Stimulated activated CD4-positive, alpha-beta T cell treated with anti-CD3 and anti-CD28 coated beads, Interleukin-15, amount 100 ng/mL, for 24 hours (primary cell): ENCODE measurements at regions not wholly inside any gene's neighbourhood (a gene's known extent, or its start where the extent isn't known, plus 50 kb on each side); places are given as distances from the start of the nearest gene placed in this dataset.
"Not testable (repeated sequence)": the region's sequence is repeated elsewhere in the genome, so short reads cannot be mapped to it uniquely, and the experiment has no call there.

Source experiments
- DNase-seq: peaks from one replicate; pipeline ENCODE4 v3.0.0-alpha.2; 2020

DNA sequence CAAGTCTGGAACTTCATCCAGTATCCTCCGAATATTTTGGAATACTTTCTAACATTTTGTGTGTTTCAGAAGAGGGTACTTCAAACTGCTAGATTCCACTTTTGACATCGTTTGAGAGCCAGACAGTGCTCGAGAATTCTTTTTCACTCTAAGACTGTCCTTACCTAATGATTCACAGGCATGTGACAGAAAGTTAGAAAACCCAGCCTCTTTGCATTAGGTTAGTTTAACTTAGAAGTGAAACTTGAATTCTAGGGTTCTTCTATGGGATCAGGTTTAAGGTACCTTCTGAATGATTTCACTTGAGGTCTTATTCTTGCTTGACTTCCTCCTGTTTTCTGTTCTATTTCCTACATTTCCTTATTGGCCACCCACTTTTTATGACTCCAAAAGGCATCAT is 431.8 kb downstream of the SLC6A15 start:
- no peak for DNase-seq

DNA sequence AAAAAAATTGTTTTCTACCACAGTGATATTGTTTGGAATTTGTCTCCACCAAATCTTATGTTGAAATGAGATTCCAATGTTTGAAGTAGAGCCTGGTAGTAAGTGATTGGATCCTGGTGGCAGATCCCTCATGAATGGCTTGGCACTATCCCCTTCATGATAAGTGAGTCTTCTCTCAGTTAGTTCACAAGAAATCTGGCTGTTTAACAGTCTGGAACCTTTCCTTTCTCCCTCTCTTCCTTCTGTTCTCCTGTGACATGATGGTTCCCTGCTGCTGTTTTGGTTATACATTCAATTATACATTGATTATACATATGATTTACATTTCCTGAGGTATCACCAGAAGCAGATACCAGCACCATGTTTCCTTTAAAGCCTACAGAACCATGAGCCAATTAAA is 442.2 kb downstream of the SLC6A15 start:
- DNase-seq: no peak

DNA sequence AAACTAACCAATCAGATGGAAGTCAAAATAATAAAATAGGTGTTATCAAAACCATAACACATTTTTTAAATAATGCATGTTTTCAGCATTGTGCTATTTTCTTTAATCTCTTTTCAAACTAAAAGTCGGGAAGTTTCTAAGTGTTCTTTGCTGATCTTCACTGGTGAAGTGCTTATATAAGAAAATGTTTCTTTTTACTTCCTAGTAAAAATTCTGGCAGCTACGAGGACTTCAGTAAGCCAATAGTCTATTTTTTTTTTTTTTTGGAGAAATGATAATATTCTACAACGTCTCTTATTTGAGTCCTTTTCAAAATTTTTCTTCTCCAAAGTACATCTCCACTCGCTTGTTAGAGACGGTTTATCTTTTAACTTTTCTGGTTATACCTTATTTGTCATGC is 448.0 kb downstream of the SLC6A15 start:
- DNase-seq: no peak

DNA sequence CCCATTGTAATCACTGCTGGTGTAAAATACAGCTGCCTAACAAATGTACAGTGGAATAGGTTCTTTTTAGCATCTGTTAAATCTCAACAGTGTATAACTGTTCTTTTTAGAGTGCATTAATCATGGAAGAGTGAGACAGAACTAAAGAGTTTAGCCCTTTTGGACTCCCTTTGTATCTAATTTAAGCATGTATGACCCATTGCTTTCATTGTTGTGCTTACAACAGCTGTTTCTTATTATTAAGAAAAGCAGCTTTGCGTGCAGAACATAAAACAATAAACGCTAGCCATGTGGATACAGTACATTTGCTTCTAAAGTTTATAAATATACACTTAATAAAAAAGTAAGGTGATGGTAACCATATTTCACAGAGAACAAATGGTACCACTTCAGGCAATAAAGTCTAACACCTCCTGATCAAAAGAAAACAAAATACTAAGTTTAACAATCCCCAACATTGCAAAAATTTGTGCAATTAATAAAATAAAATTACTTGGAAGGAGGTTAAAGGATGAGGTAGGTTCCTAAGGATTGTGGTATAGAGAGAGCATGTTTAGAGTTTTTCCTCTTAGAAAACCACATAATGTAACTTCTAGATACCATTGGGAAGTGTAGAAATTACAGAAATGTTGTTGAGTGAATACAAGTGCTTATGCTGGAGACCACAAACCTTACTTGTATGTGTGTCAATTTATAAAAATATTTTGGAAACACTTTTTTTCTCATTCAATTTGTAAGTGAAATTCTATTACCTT is 448.7 kb downstream of the SLC6A15 start:
- DNase-seq: no peak

DNA sequence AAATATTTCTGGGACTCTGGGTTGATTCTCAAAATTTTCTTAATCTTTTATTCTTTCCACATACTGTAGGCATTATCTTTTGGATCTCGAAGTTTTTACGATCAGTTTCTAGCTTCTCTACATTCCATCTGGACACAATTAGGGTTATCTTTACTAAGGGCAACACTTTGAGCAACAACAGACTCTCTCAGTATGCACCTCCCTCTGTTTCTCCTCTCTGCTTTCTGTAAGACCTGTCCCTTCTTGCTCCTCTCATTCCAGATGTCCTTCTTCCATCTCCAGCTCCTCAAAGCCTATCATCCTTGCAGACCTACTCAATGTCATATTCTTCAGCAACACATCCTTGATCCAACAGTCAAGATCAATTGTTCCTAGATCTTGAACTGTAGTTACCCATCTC is 457.0 kb downstream of the SLC6A15 start:
- no peak for DNase-seq

DNA sequence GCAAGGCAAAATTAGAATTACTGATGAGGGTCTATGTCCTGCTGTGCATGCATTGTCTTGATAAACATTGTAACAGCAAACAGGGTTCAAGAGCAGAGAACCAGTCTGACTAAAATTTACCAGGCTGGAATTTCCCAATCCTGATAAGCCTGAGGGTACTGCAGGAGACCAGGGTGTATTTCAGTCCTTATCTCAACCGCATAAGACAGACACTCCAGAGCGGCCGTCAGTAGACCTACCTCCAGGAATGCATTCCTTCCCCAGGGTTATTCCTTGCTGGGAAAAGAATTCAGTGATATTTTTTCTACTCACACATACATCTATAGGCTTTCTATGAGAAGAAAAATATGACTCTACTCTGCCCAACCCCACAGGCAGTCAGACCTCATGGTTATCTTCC is 466.1 kb downstream of the SLC6A15 start:
- DNase-seq: not testable (repeated sequence)

DNA sequence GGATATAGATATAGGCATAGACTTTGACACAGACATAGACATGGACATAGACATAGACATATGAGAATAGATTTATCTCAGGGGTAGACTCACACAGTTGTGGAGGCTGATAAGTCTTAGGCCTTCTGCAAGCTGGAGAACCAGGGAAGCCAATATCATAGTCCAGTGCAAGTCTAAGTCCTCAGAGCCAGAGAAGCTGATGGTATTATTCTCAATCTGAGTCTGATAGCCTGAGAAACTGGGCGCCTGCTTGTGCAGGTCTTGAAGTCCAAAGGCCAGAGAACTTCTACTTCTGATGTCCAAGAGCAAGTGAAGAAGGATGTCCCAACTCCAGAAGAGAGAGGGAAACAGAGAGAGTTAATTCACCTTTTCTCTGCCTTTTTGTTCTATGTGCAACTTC is 476.5 kb downstream of the SLC6A15 start:
- no peak for DNase-seq

DNA sequence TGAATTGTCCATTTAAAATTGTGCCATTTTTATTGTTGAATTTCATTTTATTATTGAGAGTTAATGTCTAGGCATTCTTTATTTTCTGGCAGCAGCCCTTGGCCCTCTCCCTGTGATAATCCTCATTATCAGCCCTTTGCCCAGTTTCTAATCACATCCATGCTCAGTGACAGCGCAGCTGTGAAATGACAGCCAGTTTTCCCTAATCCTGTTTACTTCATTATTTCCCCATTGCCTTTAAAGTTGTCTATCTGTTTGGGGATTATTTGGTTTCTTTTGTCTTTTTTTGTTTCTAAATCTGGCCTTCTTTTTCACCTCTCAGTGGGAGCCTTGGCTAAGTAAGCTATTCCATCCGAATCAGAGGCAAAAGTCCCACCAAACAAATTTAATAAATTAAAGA is 476.9 kb downstream of the SLC6A15 start:
- DNase-seq: no peak

DNA sequence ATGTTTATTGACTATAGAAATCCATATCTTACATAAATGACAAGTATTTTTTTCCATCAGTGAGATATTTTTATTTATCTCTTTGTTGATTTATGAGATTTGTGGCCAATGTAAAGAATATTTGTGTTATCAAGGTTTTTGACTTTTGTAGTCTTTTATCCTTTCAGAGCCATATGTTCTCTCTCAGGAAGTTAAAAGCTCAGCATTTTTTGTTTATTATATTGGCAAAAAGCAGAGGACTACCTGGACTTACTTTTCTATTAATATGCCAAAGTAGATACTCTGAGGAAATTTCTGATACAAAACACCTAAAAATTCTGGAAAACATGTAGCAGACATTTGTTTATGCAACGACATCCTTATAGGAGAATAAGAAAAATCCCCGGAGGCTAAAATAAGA is 490.3 kb downstream of the SLC6A15 start:
- DNase-seq: no peak

DNA sequence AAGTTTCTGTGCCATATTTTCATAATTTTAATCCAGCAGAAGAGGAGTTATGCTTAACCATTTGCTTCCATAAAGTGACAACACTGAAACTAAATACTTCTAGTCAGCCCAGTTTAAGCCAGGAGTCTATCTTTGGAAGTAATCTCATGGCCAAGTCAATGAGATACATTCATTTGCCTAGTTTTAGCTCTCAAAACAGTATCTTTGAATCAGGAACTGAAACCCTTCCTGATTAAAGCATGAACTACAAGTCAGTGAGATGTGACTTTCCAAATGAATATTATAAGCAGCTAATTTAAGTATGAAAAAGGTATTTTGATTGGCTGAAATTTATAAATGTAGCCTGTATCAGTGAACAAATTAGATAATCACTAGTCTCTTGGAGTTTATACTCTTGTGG is 491.5 kb downstream of the SLC6A15 start:
- no peak for DNase-seq

DNA sequence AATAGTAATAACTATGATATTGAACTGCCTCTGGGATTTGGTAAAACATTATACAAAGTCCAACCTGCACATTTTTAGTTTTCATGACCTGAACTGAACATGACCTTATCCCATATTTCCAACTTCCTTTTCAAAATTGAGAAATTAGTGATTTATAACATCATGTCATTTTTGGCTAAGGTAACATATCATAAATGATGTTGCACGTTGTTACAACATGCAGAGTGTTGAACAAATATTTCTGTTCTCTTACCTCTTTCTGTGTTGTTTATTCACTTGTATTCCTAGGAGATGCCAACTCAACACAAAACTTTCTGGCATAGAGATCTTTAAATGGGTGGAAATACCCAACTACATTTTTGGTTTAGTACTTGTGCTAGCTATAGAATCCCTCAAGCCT is 496.0 kb downstream of the SLC6A15 start:
- DNase-seq: no peak

DNA sequence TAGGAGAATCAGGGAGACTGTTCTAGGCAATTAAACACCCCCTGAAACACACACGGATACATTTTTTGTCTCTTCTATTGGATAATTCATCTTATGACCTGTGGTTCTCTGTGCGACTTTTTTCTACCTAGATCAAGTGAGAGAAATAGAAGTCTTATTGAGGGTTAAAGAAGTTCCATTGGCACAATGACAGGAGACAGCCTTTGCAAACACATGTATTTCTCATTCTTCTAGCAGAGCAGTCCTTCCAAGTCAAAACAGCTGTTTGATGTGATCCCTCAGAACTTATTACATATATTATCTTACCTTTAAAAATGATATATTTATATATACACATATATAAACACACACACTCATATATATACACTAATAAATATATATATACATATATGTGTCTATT is 496.7 kb downstream of the SLC6A15 start:
- DNase-seq: no peak

DNA sequence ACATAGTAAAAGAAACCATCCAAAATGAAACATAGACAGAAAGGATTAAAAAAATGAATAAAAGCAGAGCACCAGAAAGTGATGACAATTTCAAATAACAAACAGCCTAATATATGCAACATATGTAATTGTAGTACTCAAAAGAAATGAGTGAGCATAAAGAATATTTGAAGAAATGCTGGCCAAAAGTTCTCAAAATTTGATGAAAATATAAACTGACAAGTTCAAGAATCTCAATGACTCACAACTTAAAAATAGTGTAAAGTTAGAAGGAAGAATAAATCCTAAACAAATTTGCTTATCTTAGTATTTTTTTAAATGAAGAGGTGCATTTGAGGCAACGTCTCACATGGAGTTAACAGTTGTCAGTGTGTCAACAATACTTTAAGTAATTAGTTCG is 498.9 kb downstream of the SLC6A15 start:
- no peak for DNase-seq

DNA sequence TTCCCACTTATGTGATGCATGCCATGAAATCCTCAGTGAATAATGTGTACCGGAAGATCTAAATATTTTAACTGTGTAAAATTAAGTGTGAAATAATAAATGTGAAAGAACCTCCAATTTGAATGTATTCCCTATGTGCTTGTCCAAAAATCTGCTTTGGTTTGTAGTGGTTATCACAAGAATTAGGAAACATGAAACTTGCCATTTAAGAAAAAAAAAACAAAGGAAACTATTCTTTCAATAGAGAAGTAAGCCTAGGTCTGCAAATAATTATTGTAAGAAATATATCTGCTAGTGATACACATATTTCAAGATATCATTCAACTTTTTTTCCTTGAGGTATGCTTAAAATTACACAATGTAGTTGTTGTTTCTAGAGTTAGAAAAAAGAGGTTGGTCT is 500.4 kb downstream of the SLC6A15 start:
- no peak for DNase-seq

DNA sequence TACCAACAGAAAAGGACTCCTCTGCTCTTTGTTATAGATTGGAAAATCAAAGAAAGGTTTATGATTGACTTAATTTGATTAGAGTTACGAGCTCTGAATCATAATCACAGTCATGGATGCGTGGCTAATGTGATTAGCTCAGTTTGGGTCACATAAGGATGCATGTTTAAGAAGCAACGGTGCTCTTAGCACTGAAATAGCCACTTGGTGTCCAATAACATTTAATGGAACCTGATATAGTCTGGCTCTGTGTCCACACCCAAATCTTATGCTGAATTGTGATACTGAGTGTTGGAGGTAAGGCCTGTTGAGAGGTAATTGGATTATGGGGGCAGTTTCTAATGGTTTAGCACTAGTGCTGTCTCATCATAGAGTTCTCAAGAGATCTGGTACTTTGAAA is 501.6 kb downstream of the SLC6A15 start:
- no peak for DNase-seq

DNA sequence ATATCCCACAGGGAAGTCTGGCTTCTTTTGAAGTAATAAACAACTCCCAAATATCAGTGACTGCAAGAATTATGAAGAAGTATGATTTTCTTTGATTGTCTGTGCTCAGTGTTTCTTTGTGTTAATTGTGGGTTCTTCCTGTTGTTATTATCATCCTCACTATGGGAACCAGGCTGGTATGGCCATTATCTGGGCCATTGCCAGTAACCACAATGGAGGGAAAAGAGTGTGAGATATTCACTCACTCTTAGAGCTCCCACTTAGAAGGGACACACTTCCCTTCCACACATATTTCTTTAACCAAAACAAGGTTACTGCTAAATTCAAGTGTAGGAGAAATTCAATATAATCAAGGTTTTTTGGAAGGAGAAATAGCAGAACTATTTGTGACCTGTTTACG is 503.7 kb downstream of the SLC6A15 start:
- DNase-seq: no peak

DNA sequence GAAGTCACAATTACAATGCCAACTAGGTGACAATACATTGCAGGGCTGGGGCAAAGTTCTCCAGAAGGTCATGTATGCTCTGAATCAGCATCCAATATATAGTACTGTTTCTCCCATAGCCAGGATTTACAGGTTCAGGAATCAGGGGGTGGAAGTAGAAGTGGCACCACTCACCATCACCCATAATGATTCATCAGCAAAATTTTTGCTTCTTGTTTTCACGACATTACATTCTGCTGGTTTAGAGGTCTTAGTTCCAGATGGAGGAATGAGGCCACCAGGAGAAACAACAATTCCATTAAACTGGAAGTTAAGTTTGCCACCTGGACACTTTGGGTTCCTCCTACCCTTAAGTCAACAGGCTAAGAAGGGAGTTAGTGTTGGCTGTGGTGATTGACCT is 505.9 kb downstream of the SLC6A15 start:
- DNase-seq: not testable (repeated sequence)

DNA sequence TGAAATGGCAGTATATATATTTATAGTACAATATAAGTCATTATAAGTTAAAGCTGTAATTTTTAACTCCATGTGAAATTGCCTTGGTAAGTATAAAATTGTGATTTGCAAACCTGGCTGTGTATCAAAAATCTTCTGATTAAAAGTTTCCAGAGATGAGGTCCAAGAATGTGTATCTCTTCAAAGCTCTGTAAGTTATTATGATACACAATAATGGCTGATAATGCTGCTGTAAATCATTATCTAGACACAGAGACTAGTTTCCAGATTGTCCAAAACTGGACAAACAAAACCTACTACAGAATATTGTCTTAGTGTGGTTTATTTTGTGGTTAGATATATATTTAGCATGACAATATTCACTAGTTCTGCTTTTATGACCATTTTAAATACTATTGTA is 514.8 kb downstream of the SLC6A15 start:
- no peak for DNase-seq

DNA sequence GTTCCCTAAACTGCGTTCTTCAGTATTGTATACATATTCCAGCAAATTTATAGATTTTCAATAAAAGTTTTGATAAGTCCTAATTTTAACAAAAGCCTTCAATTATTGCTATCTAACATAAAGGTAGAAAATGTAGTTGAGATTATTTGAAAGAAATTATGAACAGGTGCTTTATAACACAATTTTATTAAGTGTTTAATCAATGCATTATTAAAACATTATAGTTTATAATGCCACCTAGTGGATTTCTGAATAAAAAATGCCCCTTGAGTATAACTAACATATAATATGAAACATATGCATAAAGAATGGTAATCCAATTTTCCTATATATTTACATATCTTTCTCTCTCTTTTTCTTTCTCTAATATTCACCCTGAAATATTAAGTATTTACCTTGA is 515.3 kb downstream of the SLC6A15 start:
- DNase-seq: no peak

DNA sequence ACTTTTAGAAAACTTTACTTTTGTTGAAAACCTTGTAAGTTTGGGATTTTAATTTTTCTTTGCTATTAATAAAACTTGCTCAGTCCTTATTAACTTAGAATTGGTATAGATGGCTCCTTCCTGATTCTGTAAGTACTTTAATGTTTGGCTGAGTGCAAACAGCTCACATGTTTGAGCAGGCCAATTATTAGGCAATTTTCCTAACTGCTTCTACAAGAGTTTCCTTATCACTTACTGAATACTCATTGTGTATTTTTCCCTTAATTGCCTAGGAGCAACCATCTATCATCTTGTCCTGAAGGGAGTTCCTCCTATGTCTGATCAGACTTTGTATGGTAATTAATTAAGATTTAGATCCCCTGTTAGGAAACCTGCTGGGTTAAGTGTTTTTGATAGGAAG is 521.4 kb downstream of the SLC6A15 start:
- not testable (repeated sequence) for DNase-seq

DNA sequence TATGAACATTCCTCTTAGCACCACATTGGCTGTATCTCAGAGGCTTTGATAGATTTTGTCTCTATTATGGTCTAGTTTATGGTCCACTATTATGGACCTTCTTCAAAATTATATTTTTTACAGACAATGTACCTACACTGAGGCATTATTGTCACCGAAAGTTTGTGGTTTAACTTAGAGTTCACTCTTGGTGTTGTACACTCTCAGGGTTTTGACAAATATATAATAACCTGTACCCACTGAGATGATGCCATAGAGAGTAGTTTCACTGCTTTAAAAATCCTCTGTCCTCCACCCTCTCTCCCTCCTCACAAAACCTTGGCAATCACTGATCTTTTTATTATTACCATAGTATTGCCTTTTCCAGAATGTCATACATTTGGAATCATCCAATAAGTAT is 528.2 kb downstream of the SLC6A15 start:
- no peak for DNase-seq

DNA sequence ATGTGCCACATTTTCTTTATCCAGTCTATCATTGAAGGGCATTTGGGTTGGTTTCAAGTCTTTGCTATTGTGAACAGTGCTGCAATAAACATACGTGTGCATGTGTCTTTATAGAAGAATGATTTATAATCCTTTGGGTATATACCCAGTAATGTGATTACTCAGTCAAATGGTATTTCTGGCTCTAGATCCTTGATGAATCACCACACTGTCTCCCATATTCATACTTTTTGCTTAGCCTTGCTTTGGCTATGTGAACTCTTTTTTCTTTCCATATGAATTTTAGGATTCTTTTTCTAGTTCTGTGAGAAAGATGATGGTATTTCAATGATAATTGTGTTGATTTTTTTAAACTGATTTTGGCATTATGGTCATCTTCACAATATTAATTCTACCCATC is 530.1 kb downstream of the SLC6A15 start:
- DNase-seq: not testable (repeated sequence)

DNA sequence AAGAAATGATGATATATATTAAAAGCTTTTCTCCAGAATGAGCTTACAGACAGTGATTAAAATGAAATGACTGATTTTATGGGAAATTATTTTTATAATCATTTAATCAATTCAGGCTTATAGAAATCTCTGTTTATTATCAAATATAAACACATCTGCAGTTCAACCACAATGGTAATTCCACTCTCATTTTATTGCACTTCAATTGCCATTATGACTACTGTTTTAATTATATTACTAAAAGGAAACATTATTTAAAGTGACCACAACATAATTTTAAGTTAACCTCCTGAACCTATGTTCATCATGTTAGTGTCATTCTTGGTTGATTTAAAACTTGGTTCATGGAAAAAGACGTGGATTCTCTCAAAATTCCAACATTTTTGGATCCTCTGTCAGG is 536.3 kb downstream of the SLC6A15 start:
- no peak for DNase-seq

DNA sequence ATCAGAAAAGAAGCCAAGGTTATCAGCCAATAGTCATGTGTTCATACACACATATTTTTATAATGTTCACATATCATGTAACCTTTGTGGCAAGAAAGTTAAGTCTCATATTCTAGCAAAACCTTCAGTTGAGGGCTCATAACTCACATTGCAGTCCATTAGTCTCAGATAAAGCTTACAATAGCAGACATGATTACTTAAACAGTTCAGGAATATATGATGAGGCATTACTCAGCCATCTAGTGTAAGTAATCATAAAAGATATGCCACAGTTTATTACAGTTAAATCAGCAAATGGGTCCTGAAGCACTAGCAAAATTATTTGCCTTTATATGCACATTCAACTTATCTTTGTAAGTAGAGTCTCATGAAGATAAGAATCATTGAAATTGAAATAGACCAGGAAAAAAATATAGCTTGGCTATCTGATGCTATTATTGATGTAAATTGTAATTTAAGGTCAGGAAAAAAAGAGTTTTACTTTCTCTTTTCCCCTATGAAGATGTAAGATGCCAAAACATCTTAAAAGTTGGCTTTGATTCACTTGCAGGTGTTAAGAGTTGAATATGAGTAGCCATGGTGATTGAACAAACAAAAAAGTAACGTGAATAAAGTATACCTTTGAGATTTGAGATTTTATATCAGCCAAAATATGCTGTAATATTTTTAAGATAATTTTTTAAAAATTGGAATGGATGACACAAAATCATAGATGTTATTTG is 537.0 kb downstream of the SLC6A15 start:
- DNase-seq: no peak

DNA sequence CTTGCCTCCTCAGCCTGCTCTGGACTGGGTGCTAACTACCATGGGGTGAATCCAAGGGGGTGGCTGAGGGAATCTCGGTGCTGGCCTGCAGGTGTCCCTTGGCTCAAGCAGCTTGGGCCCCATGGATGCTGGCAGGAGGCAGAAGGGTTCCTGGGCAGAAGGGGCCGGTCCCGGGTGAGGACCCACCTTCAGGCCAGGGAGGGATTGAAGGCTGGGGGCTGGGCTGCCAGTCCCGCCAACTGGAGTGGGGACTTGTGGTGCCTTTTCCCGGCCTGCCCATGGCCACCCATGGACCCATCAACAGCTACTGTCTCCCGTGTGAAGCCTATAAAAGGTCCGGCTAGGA is 550.1 kb downstream of the SLC6A15 start:
- DNase-seq: no peak
